ENCODE measurements at regions not wholly inside any gene's neighbourhood (a gene's known extent, or its start where the extent isn't known, plus 50 kb on each side); places are given as distances from the start of the nearest gene placed in this dataset.
"Not testable (repeated sequence)": the region's sequence is repeated elsewhere in the genome, so short reads cannot be mapped to it uniquely, and the experiment has no call there.

- no peak for ATAC-seq
- no peak overlapping the region for H3K4me3 ChIP-seq (replicated peaks in 1 of 2; ENCODE audit: low read depth in 1 of 2, low read length in 2 of 2)
- RAD21 ChIA-PET (ENCODE audit: low non-redundant PET in 1 of 2, low total read pairs in 2 of 2, uncharacterized antibody in 2 of 2, unreplicated experiment in 2 of 2) = no interaction called here
These were observed 169.2 kb upstream of the ATP10A start for GRCh38 chr15:26032162-26032846.

GRCh38 chr15:26029586-26029985, 166.5 kb upstream of the ATP10A start:
- BruUV-seq (replicated peaks); RAD21 ChIA-PET (ENCODE audit: low non-redundant PET in 1 of 2, low total read pairs in 2 of 2, uncharacterized antibody in 2 of 2, unreplicated experiment in 2 of 2); H3K4me3 ChIP-seq (replicated peaks in 1 of 2; ENCODE audit: low read depth in 1 of 2, low read length in 2 of 2); H3K79me2 ChIP-seq (ENCODE audit: insufficient read depth, low read length); CTCF ChIA-PET; H3K9me2 ChIP-seq (ENCODE audit: insufficient read depth); POLR2A ChIA-PET; H3K36me3 ChIP-seq (ENCODE audit: control insufficient read depth in 1 of 2, insufficient read depth in 2 of 2, low read length in 2 of 2); DNase-seq (ENCODE audit: low read depth, low spot score); H3K4me1 ChIP-seq (ENCODE audit: control insufficient read depth in 1 of 2, insufficient read depth in 2 of 2, low read length in 2 of 2); H3K27ac ChIP-seq (ENCODE audit: low read depth, low read length); H3K4me2 ChIP-seq (ENCODE audit: low read length); H3K27me3 ChIP-seq (ENCODE audit: insufficient read depth, low read length); H3K9ac ChIP-seq (ENCODE audit: low read length); H4K20me1 ChIP-seq (ENCODE audit: insufficient read depth); intact Hi-C loops (cut with micrococcal nuclease); ATAC-seq; H2AFZ ChIP-seq (ENCODE audit: low read depth, low read length, poor library complexity, severe bottlenecking): not testable (repeated sequence)
- peaks cover 9 to 18% of the 10 kb centered on the region in 2 experiments; a peak in 2 of 4 replicates for H3K9me3 ChIP-seq (ENCODE audit: control insufficient read depth in 1 of 2, insufficient read depth in 1 of 2, low read depth in 1 of 2, low read length in 2 of 2)

More at GRCh38 chr15:26032162-26032846, 169.2 kb upstream of the ATP10A start:
- Histone ChIP-seq H2AFZ (ENCODE audit: low read depth, low read length, poor library complexity, severe bottlenecking) (no peak overlapping the region), H3K4me2 (ENCODE audit: low read length) (no peak overlapping the region), H3K36me3 (ENCODE audit: control insufficient read depth in 1 of 2, insufficient read depth in 2 of 2, low read length in 2 of 2) (no peaks in the 10 kb centered on the region), H3K27ac (ENCODE audit: low read depth, low read length) (no peak overlapping the region), H3K9ac (ENCODE audit: low read length) (no peak overlapping the region), H4K20me1 (ENCODE audit: insufficient read depth) (no peaks in the 10 kb centered on the region), H3K79me2 (ENCODE audit: insufficient read depth, low read length) (no peaks in the 10 kb centered on the region), H3K9me3 (ENCODE audit: control insufficient read depth in 1 of 2, insufficient read depth in 1 of 2, low read depth in 1 of 2, low read length in 2 of 2) (peaks cover 12 to 30% of the 10 kb centered on the region in 2 experiments; a peak in 2 of 4 replicates), H3K4me1 (ENCODE audit: control insufficient read depth in 1 of 2, insufficient read depth in 2 of 2, low read length in 2 of 2) (no peaks in the 10 kb centered on the region), H3K27me3 (ENCODE audit: insufficient read depth, low read length) (no peaks in the 10 kb centered on the region), H3K9me2 (ENCODE audit: insufficient read depth) (no peaks in the 10 kb centered on the region)
- CTCF ChIA-PET = no interaction called here
- DNase-seq (ENCODE audit: low read depth, low spot score) = no peak
- no TSS peak for BruUV-seq (replicated peaks)
- POLR2A ChIA-PET = no interaction called here
- TF ChIP-seq ELF1 (IDR thresholded peaks at IDR 0.05; ENCODE audit: borderline replicate concordance, low read depth) = no peak
- TF ChIP-seq EZH2phosphoT487 (IDR thresholded peaks at IDR 0.05; ENCODE audit: borderline replicate concordance) = no peak
- no peak for TF ChIP-seq TCF7L2 (IDR thresholded peaks at IDR 0.05; ENCODE audit: borderline replicate concordance, extremely low read depth, insufficient read depth, insufficient read length)
- no peak for TF ChIP-seq ZNF274 (IDR thresholded peaks at IDR 0.05; ENCODE audit: low read depth, low read length)
- no peak for TF ChIP-seq POLR2A (IDR thresholded peaks at IDR 0.05; ENCODE audit: borderline replicate concordance, extremely low read depth, insufficient read depth, insufficient read length)
- TF ChIP-seq SP1 (IDR thresholded peaks at IDR 0.05; ENCODE audit: low read depth) = no peak
- TF ChIP-seq CEBPB (IDR thresholded peaks at IDR 0.05; ENCODE audit: low read depth) = no peak
- TF ChIP-seq JUND (IDR thresholded peaks at IDR 0.05) = no peak
- no peak for TF ChIP-seq EZH2 (IDR thresholded peaks at IDR 0.05)
- intact Hi-C loops (cut with micrococcal nuclease) = no loop called here
